Lung (tissue), 11 donors: ENCODE measurements at regions not wholly inside any gene's neighbourhood (a gene's known extent, or its start where the extent isn't known, plus 50 kb on each side); places are given as distances from the start of the nearest gene placed in this dataset.

Source experiments
- ATAC-seq: fragments of 200-7000 bp; cut with Tn5 transposase; one replicate; pipeline ENCODE4 v1.9.1; 2020; ENCODE audit warnings: moderate number of reproducible peaks; ENCODE audit not compliant: insufficient read depth, low FRiP score
- DNase-seq, 3 donors: peaks; one replicate each; pipeline ENCODE4 v3.0.0-alpha.2; 2013 to 2017
- H3K27ac ChIP-seq, 2 donors: one replicate each; pipeline ENCODE4 v1.5.1; 2013; ENCODE audit warnings: mild to moderate bottlenecking in 2 of 2, moderate library complexity in 2 of 2, control low read depth in 1 of 2, inconsistent platforms in 1 of 2, low read depth in 1 of 2, low read length in 1 of 2
- H3K27me3 ChIP-seq, 3 donors: one replicate each; pipeline ENCODE4 v1.5.1; 2013; ENCODE audit warnings: low read length in 2 of 3; ENCODE audit not compliant: control insufficient read depth in 3 of 3, insufficient read depth in 3 of 3
- H3K36me3 ChIP-seq, 4 donors: one replicate each; pipeline ENCODE4 v1.5.1; 2013; ENCODE audit warnings: low read length in 4 of 4, mild to moderate bottlenecking in 1 of 4, moderate library complexity in 1 of 4; ENCODE audit not compliant: control insufficient read depth in 4 of 4, insufficient read depth in 4 of 4
- H3K4me1 ChIP-seq, 5 donors: one replicate each; pipeline ENCODE4 v1.5.1; 2013; ENCODE audit warnings: low read length in 5 of 5, mild to moderate bottlenecking in 2 of 5, moderate library complexity in 1 of 5; ENCODE audit not compliant: control insufficient read depth in 5 of 5, insufficient read depth in 5 of 5
- H3K4me3 ChIP-seq: one replicate; pipeline ENCODE4 v1.5.1; 2013; ENCODE audit warnings: mild to moderate bottlenecking, control low read depth, moderate library complexity
- H3K9ac ChIP-seq, 2 donors: one replicate each; pipeline ENCODE4 v1.5.1; 2013; ENCODE audit warnings: low read length in 2 of 2, control low read depth in 1 of 2; ENCODE audit not compliant: insufficient read depth in 1 of 2
- H3K9me3 ChIP-seq, 4 donors: one replicate each; pipeline ENCODE4 v1.5.1; 2013; ENCODE audit warnings: low read length in 3 of 4, mild to moderate bottlenecking in 1 of 4, moderate library complexity in 1 of 4; ENCODE audit not compliant: control insufficient read depth in 4 of 4, insufficient read depth in 3 of 4
- CTCF ChIP-seq: IDR thresholded peaks from 2 replicates; pipeline ENCODE4 v1.5.1; 2012; ENCODE audit warnings: mild to moderate bottlenecking; ENCODE audit errors: control extremely low read depth, extremely low read depth
- WGBS, 2 donors: extraction: QIAGEN DNeasy Blood & Tissue Kit; methylation state at CpG; one replicate each; pipeline ENCODE4 v1.1.7; 2013; 5-methylcytosine and 5-hydroxymethylcytosine counted together
- donor health status: control.
- donor health status: control.
- donor health status: Bipolar disorder and iron deficiency.
- donor health status: healthy.
- donor health status: DM: yes; HTN: yes; CAD: no.

DNA sequence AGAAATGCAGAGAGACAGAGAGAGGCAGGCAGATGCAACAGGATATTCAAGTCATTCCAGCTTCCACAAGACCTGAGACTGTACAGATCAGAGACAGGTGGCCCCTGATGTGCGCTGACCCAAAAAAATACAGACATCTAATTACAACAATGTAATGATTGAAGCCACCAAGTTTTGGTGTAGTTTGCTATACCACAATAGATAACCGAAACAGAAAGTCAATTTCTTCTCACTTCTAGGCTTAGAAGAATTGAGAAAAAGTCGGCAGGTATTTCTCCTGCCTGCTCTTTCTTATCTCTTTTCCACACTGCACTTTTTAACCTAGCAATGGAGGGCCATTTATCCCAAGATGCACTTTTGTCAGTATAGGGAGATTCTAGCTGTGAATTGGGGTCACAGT is 949.2 kb downstream of the CDH11 start:
- 78 to 84% methylated on average over 3 of the region's 3 CpGs for WGBS, 2 donors
- Histone ChIP-seq H3K9me3 (no peaks in the 10 kb centered on the region), H3K27ac (no peak overlapping the region), H3K36me3 (no peaks in the 10 kb centered on the region), H3K4me3 (no peak overlapping the region), H3K27me3 (no peaks in the 10 kb centered on the region), H3K9ac (no peak overlapping the region), H3K4me1 (no peaks in the 10 kb centered on the region)
- DNase-seq (no peak), ATAC-seq (no peak)
- TF ChIP-seq CTCF: no peak

- H3K9ac ChIP-seq: no peak overlapping the region
- H3K4me3 ChIP-seq: no peak overlapping the region
- ATAC-seq: no peak
- TF ChIP-seq CTCF: no peak
- no peaks in the 10 kb centered on the region for H3K36me3 ChIP-seq
- no peak for DNase-seq
- no peaks in the 10 kb centered on the region for H3K9me3 ChIP-seq
- 83 to 87% methylated on average over 1 of the region's 1 CpG for WGBS, 2 donors
- no peak overlapping the region for H3K27ac ChIP-seq
- H3K27me3 ChIP-seq: no peaks in the 10 kb centered on the region
- H3K4me1 ChIP-seq: no peaks in the 10 kb centered on the region
Observed at GRCh38 chr16:64172226-64172625, 949.6 kb downstream of the CDH11 start.

DNA sequence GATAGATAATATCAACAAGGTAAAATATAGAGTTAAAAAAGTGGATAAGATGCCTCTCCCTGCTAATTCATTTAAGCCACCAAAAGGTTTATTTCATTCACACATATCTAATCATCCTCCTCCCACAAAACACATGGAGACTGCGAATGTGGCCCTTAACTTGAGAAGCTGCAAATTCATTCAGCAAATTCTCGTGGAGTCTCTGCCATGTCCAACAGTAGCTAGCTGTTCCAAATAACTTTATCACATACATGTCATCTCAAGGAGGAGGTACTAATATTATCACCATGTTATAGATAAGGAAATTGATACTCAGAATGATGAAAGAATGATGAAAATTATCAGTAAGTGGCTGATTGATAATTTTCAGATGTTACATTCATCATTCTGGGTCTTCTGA is 950.2 kb downstream of the CDH11 start:
- Histone ChIP-seq H3K9ac (no peak overlapping the region), H3K27ac (no peak overlapping the region), H3K4me1 (no peaks in the 10 kb centered on the region), H3K36me3 (no peaks in the 10 kb centered on the region), H3K4me3 (no peak overlapping the region), H3K9me3 (no peaks in the 10 kb centered on the region), H3K27me3 (no peaks in the 10 kb centered on the region)
- DNase-seq: no peak
- WGBS, 2 donors: 72 to 79% methylated on average over 2 of the region's 2 CpGs
- ATAC-seq: no peak
- no peak for TF ChIP-seq CTCF

- no peak for TF ChIP-seq CTCF
- no peak for ATAC-seq
- WGBS, 2 donors: 85 to 94% methylated on average over 1 of the region's 1 CpG
Observed at GRCh38 chr16:64168371-64168770, 953.5 kb downstream of the CDH11 start.

More at GRCh38 chr16:64168371-64168770, 953.5 kb downstream of the CDH11 start:
- Histone ChIP-seq H3K27me3 (no peaks in the 10 kb centered on the region), H3K27ac (no peak overlapping the region), H3K4me3 (no peak overlapping the region), H3K36me3 (no peaks in the 10 kb centered on the region), H3K9ac (no peak overlapping the region), H3K4me1 (no peaks in the 10 kb centered on the region), H3K9me3 (no peaks in the 10 kb centered on the region)
- no peak for DNase-seq
